ENCODE measurements at regions not wholly inside any gene's neighbourhood (a gene's known extent, or its start where the extent isn't known, plus 50 kb on each side); places are given as distances from the start of the nearest gene placed in this dataset.

GRCh38 chr10:47230957-47231356, 69.0 kb upstream of the GDF10 start:
- ChIA-PET POLR2A (no interaction called here), CTCF (no interaction called here)
- Histone ChIP-seq H3K4me1 (ENCODE audit: control insufficient read depth, insufficient read depth, low read length) (no peaks in the 10 kb centered on the region), H3K36me3 (ENCODE audit: control insufficient read depth in 2 of 2, insufficient read depth in 1 of 2, low read length in 2 of 2) (no peaks in the 10 kb centered on the region), H3K9me3 (ENCODE audit: control insufficient read depth, insufficient read depth, low read depth, low read length) (no peaks in the 10 kb centered on the region), H3K27ac (ENCODE audit: extremely low read depth, low read depth, low read length) (no peak overlapping the region), H3K4me3 (ENCODE audit: low read depth, low read length) (no peak overlapping the region)
- no peak for TF ChIP-seq YY1 (tag by site-specific recombination; IDR thresholded peaks at IDR 0.05)
- TF ChIP-seq GFI1B (tag by site-specific recombination; IDR thresholded peaks at IDR 0.05): no peak
- no peak for TF ChIP-seq ZNF211 (tag by site-specific recombination; IDR thresholded peaks at IDR 0.05; ENCODE audit: low read depth)
- no peak for TF ChIP-seq EGR2 (tag by site-specific recombination; IDR thresholded peaks at IDR 0.05; ENCODE audit: low read depth)
- TF ChIP-seq ZNF350 (tag by site-specific recombination; IDR thresholded peaks at IDR 0.05): no peak
- TF ChIP-seq ZNF416 (tag by site-specific recombination; IDR thresholded peaks at IDR 0.05): no peak
- no peak for TF ChIP-seq ZNF449 (tag by site-specific recombination; IDR thresholded peaks at IDR 0.05)
- TF ChIP-seq ZNF114 (tag by site-specific recombination; IDR thresholded peaks at IDR 0.05): no peak
- TF ChIP-seq ZXDB (tag by site-specific recombination; IDR thresholded peaks at IDR 0.05): no peak
- no peak for TF ChIP-seq TSHZ1 (tag by site-specific recombination; IDR thresholded peaks at IDR 0.05; ENCODE audit: borderline replicate concordance)
- no peak for TF ChIP-seq PRDM10 (tag by site-specific recombination; IDR thresholded peaks at IDR 0.05)
- TF ChIP-seq SP3 (tag by site-specific recombination; IDR thresholded peaks at IDR 0.05): no peak
- no peak for TF ChIP-seq ZNF394 (tag by site-specific recombination; IDR thresholded peaks at IDR 0.05; ENCODE audit: borderline replicate concordance)
- TF ChIP-seq ZNF280C (tag by site-specific recombination; IDR thresholded peaks at IDR 0.05): no peak
- TF ChIP-seq ZNF510 (tag by site-specific recombination; IDR thresholded peaks at IDR 0.05; ENCODE audit: insufficient replicate concordance): no peak
- no peak for TF ChIP-seq ZBTB21 (tag by site-specific recombination; IDR thresholded peaks at IDR 0.05)
- no peak for TF ChIP-seq ZNF639 (tag by site-specific recombination; IDR thresholded peaks at IDR 0.05)
- TF ChIP-seq ZNF335 (tag by site-specific recombination; conservative IDR thresholded peaks at IDR 0.05): no peak
- no peak for TF ChIP-seq ZNF521 (tag by site-specific recombination; IDR thresholded peaks at IDR 0.05)
- no peak for TF ChIP-seq HOXA7 (CRISPR knock-in tag; IDR thresholded peaks at IDR 0.05; ENCODE audit: borderline replicate concordance)

Measured in HEK293 (cell line).